Stomach (tissue), 8 donors: ENCODE measurements at regions not wholly inside any gene's neighbourhood (a gene's known extent, or its start where the extent isn't known, plus 50 kb on each side); places are given as distances from the start of the nearest gene placed in this dataset.

Experiments
- DNase-seq, 2 donors: peaks; one replicate each; pipeline versions ENCODE4 v3.0.0 to v3.0.0-alpha.2; 2013 to 2019
- H3K27ac ChIP-seq, 5 donors: fragments of 200-600 bp in 4 of 5; sonication (generic) in 4 of 5; one replicate each; pipeline ENCODE4 v1.5.1; 2013 to 2019; ENCODE audit warnings: mild to moderate bottlenecking in 1 of 5, moderate library complexity in 1 of 5
- H3K27me3 ChIP-seq, 3 donors: fragments of 200-600 bp; sonication (generic); one replicate each; pipeline ENCODE4 v1.5.1; 2017 to 2019; ENCODE audit warnings: mixed run types in 1 of 3
- H3K36me3 ChIP-seq, 4 donors: fragments of 200-600 bp; sonication (generic); 1 replicate in 3 of 4; 2 replicates in 1 of 4; pipeline ENCODE4 v1.5.1; 2016 to 2019
- H3K4me1 ChIP-seq, 4 donors: fragments of 200-600 bp; sonication (generic); one replicate each; pipeline ENCODE4 v1.5.1; 2016 to 2019
- H3K4me3 ChIP-seq, 4 donors: fragments of 200-600 bp; sonication (generic) in 3 of 4; one replicate each; pipeline ENCODE4 v1.5.1; 2016 to 2019; ENCODE audit warnings: mild to moderate bottlenecking in 1 of 4
- H3K9me3 ChIP-seq, 4 donors: fragments of 200-600 bp; sonication (generic); one replicate each; pipeline ENCODE4 v1.5.1; 2016 to 2019
- EP300 ChIP-seq: sonication (generic); formaldehyde crosslinking; IDR thresholded peaks from one replicate; pipeline ENCODE4 v1.6.1; 2017; ENCODE audit warnings: antibody characterized with exemption
- POLR2A ChIP-seq, 4 donors: fragments of 450-650 bp; IDR thresholded peaks; one replicate each; pipeline ENCODE4 v1.6.1; 2016; ENCODE audit warnings: antibody characterized with exemption in 4 of 4, control low read depth in 2 of 4, mild to moderate bottlenecking in 1 of 4, moderate library complexity in 1 of 4
- POLR2AphosphoS5 ChIP-seq, 3 donors: sonication (generic); formaldehyde crosslinking; IDR thresholded peaks; one replicate each; pipeline ENCODE4 v1.6.1; 2016; ENCODE audit warnings: antibody characterized with exemption in 3 of 3
- WGBS, 5 donors: extraction: QIAGEN DNeasy Blood & Tissue Kit in 3 of 5; methylation state at CpG; one replicate each; pipeline versions ENCODE4 v1.1.5 to v1.1.7; 2013 to 2018; 5-methylcytosine and 5-hydroxymethylcytosine counted together
- intact Hi-C: fragments of 100-400 bp; cut with DNase I; formaldehyde crosslinking; loops from one replicate; pipeline ENCODE4 v1.15.1; 2023; ENCODE audit warnings: low total_unique reads
- TF ChIP-seq, protein P1 (sequence below), 7 experiments: fragments of 450-650 bp in 4 of 7; fragments of 200-600 bp in 3 of 7; sonication (generic) in 3 of 7; IDR thresholded peaks; one replicate each; pipeline ENCODE4 v1.5.1; 2016 to 2019; ENCODE audit warnings: antibody characterized with exemption in 7 of 7, control low read depth in 2 of 7, mild to moderate bottlenecking in 1 of 7
- donor health status: healthy with polysubstance abuse.
- donor health status: Bipolar disorder and iron deficiency.
- donor health status: healthy.

DNA sequence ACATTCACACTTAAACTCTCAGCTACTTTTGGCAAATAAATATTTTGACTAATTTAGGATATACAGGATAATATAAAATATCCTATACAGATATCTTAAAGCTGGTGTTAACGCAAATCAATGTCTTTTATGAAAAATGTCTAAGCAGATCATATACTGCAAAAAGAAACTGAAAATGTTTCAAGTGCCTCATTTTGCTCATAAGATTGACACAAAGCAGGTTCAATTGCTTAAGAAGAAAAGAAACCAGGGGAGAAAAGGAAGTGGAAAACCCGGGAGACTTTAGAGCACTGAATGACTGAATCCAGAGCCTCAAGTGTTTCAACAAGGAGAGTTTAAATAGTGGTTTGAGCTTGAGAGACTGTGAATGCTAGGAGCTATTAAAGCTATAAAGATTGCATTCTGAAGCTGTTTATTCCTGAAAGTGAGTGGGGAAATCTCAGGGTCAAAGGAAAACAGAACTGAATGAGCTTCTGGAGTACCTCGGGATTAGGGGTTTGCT is 1943.0 kb downstream of the MRPL39 start:
- no peak overlapping the region for H3K27ac ChIP-seq
- WGBS, 5 donors: 66 to 86% (median 78%) methylated on average over 3 of the region's 3 CpGs
- H3K9me3 ChIP-seq: no peaks in the 10 kb centered on the region
- H3K27me3 ChIP-seq: no peaks in the 10 kb centered on the region
- H3K4me3 ChIP-seq: no peak overlapping the region
- no peaks in the 10 kb centered on the region for H3K4me1 ChIP-seq
- no peak for DNase-seq
- no peaks in the 10 kb centered on the region for H3K36me3 ChIP-seq
- no peak for TF ChIP-seq EP300
- no peak for TF ChIP-seq POLR2AphosphoS5 (IDR thresholded peaks at IDR 0.05)
- TF ChIP-seq POLR2A (IDR thresholded peaks at IDR 0.05): no peak
- TF ChIP-seq, protein P1, sequence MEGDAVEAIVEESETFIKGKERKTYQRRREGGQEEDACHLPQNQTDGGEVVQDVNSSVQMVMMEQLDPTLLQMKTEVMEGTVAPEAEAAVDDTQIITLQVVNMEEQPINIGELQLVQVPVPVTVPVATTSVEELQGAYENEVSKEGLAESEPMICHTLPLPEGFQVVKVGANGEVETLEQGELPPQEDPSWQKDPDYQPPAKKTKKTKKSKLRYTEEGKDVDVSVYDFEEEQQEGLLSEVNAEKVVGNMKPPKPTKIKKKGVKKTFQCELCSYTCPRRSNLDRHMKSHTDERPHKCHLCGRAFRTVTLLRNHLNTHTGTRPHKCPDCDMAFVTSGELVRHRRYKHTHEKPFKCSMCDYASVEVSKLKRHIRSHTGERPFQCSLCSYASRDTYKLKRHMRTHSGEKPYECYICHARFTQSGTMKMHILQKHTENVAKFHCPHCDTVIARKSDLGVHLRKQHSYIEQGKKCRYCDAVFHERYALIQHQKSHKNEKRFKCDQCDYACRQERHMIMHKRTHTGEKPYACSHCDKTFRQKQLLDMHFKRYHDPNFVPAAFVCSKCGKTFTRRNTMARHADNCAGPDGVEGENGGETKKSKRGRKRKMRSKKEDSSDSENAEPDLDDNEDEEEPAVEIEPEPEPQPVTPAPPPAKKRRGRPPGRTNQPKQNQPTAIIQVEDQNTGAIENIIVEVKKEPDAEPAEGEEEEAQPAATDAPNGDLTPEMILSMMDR (IDR thresholded peaks at IDR 0.05): no peak
- intact Hi-C loops: no loop called here

DNA sequence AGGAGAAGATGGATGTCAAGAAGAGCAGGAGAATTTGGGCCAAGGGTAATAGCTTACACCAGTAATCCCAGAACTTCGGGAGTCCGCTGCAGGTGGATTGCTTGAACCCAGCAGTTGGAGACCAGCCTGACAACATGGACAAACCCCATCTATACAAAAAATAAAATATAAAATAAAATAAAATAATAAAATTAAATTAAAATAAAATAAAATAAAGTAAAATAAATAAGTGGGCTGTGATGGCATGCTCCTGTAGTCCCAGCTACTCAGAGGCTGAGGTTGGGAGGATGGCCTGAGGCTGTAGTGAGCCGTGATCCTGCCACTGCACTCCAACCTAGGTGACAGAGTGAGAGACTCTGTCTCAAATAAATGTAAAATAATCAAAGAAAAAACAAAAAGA is 1946.7 kb downstream of the MRPL39 start:
- no peaks in the 10 kb centered on the region for H3K9me3 ChIP-seq
- H3K4me3 ChIP-seq: no peak overlapping the region
- no peak overlapping the region for H3K27ac ChIP-seq
- no peak for DNase-seq
- H3K27me3 ChIP-seq: no peaks in the 10 kb centered on the region
- 81 to 92% (median 84%) methylated on average over 3 of the region's 3 CpGs for WGBS, 5 donors
- no peaks in the 10 kb centered on the region for H3K36me3 ChIP-seq
- no peak for TF ChIP-seq EP300
- TF ChIP-seq, protein P1 (IDR thresholded peaks at IDR 0.05): no peak
- TF ChIP-seq POLR2A (IDR thresholded peaks at IDR 0.05): no peak
- TF ChIP-seq POLR2AphosphoS5 (IDR thresholded peaks at IDR 0.05): no peak
- intact Hi-C loops: no loop called here
- no peaks in the 10 kb centered on the region for H3K4me1 ChIP-seq

DNA sequence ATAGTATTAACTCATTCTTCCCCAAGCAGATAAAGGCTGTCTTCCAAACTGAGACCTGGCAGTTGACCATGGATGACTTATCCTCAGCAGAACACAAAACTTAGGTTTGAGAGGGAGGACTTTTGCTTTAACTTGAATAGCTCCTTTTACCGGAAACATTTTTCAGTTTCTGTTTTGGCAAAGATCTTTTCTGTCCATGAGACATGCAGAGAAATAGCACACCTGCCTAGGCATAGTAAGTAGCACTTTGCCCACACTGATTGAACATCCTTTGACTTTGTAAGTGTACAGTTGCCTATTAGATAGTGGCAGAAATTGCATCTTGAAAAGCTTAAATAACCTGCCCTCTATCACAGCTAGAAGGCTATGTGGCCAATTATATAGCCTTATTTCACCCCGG is 1962.5 kb downstream of the MRPL39 start:
- no peaks in the 10 kb centered on the region for H3K36me3 ChIP-seq
- no peak overlapping the region for H3K4me3 ChIP-seq
- intact Hi-C loops: no loop called here
- no peak for TF ChIP-seq POLR2A (IDR thresholded peaks at IDR 0.05)
- TF ChIP-seq, protein P1 (IDR thresholded peaks at IDR 0.05): no peak
- no peak for TF ChIP-seq EP300
- no peak for DNase-seq
- H3K4me1 ChIP-seq: no peaks in the 10 kb centered on the region
- no peak overlapping the region for H3K27ac ChIP-seq
- 85 to 95% (median 88%) methylated on average over 2 of the region's 2 CpGs for WGBS, 5 donors
- H3K27me3 ChIP-seq: no peaks in the 10 kb centered on the region
- peaks cover 0 to 8% (median 2%) of the 10 kb centered on the region in 4 donors for H3K9me3 ChIP-seq

DNA sequence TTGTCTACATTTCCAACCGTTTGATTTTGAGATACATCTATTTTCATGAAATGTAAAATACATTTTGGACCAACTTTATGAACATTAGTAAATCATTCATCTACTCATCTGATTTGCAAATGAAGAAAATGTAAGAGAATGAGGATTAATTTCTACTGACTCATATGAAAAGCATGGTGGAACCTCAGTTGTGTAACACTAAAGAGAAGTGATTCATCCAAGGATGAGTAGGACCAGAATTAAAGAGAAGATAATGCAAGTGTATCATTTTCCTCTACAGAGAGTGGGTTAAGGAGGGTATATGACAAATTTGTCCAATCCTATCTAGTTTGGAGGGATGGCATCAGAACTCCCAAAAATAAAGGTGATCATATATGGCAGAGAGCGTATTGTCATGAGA is 1967.6 kb downstream of the MRPL39 start:
- intact Hi-C loops: no loop called here
- H3K4me1 ChIP-seq: no peaks in the 10 kb centered on the region
- no peak overlapping the region for H3K27ac ChIP-seq
- H3K4me3 ChIP-seq: no peak overlapping the region
- H3K9me3 ChIP-seq: no peaks in the 10 kb centered on the region
- TF ChIP-seq, protein P1 (IDR thresholded peaks at IDR 0.05): no peak
- TF ChIP-seq EP300 (no peak), POLR2A (IDR thresholded peaks at IDR 0.05) (no peak), POLR2AphosphoS5 (IDR thresholded peaks at IDR 0.05) (no peak)
- 61 to 74% (median 69%) methylated on average over 2 of the region's 2 CpGs for WGBS, 5 donors
- H3K36me3 ChIP-seq: no peaks in the 10 kb centered on the region
- no peaks in the 10 kb centered on the region for H3K27me3 ChIP-seq
- DNase-seq: no peak
